ENCODE measurements at regions not wholly inside any gene's neighbourhood (a gene's known extent, or its start where the extent isn't known, plus 50 kb on each side); places are given as distances from the start of the nearest gene placed in this dataset.

GRCh38 chr2:236726701-236727450 is 157.3 kb downstream of the ACKR3 start:
- H3K27ac ChIP-seq (ENCODE audit: insufficient read depth, low read length) = no peak overlapping the region
- no peaks in the 10 kb centered on the region for H3K4me1 ChIP-seq (ENCODE audit: control insufficient read depth, extremely low read depth, insufficient read depth, low read length)
- H4K20me1 ChIP-seq (ENCODE audit: control insufficient read depth, extremely low read depth, insufficient read depth, low read length) = no peaks in the 10 kb centered on the region
- no peaks in the 10 kb centered on the region for H3K79me2 ChIP-seq (ENCODE audit: control insufficient read depth, insufficient read depth, low read length)
- no peaks in the 10 kb centered on the region for H3K36me3 ChIP-seq (ENCODE audit: control insufficient read depth, insufficient read depth, low read length)
- DNase-seq (ENCODE audit: low read depth in 2 of 2) = no peak
- H3K9me3 ChIP-seq (ENCODE audit: control insufficient read depth, insufficient read depth, low read depth, low read length) = no peaks in the 10 kb centered on the region
- no peak overlapping the region for H3K4me3 ChIP-seq (replicated peaks in 1 of 4; ENCODE audit: control extremely low read depth in 1 of 4, insufficient read depth in 1 of 4, low read depth in 3 of 4, low read length in 4 of 4)
- no peak overlapping the region for H3K4me2 ChIP-seq (ENCODE audit: extremely low read depth, insufficient read depth, low read length)
- no peaks in the 10 kb centered on the region for H3K27me3 ChIP-seq (ENCODE audit: control insufficient read depth, insufficient read depth, low read length)
- TF ChIP-seq CTCF (conservative IDR thresholded peaks at IDR 0.05 in 1 of 2, IDR thresholded peaks at IDR 0.05 in 1 of 2; ENCODE audit: low read depth in 1 of 2, low read length in 2 of 2) = no peak
- TF ChIP-seq EZH2 (IDR thresholded peaks at IDR 0.05; ENCODE audit: low read length, missing control alignments) = no peak
- H2AFZ ChIP-seq (ENCODE audit: low read length) = no peak overlapping the region
- H3K9ac ChIP-seq (ENCODE audit: insufficient read depth, low read length) = no peak overlapping the region

- Histone ChIP-seq H3K36me3 (ENCODE audit: control insufficient read depth, insufficient read depth, low read length) (no peaks in the 10 kb centered on the region), H3K9me3 (ENCODE audit: control insufficient read depth, insufficient read depth, low read depth, low read length) (no peaks in the 10 kb centered on the region), H3K4me3 (replicated peaks in 1 of 4; ENCODE audit: control extremely low read depth in 1 of 4, insufficient read depth in 1 of 4, low read depth in 3 of 4, low read length in 4 of 4) (no peak overlapping the region), H2AFZ (ENCODE audit: low read length) (no peak overlapping the region), H3K27me3 (ENCODE audit: control insufficient read depth, insufficient read depth, low read length) (no peaks in the 10 kb centered on the region), H3K79me2 (ENCODE audit: control insufficient read depth, insufficient read depth, low read length) (no peaks in the 10 kb centered on the region), H3K27ac (ENCODE audit: insufficient read depth, low read length) (no peak overlapping the region), H3K9ac (ENCODE audit: insufficient read depth, low read length) (no peak overlapping the region), H3K4me1 (ENCODE audit: control insufficient read depth, extremely low read depth, insufficient read depth, low read length) (no peaks in the 10 kb centered on the region), H3K4me2 (ENCODE audit: extremely low read depth, insufficient read depth, low read length) (no peak overlapping the region), H4K20me1 (ENCODE audit: control insufficient read depth, extremely low read depth, insufficient read depth, low read length) (no peaks in the 10 kb centered on the region)
- no peak for TF ChIP-seq EZH2 (IDR thresholded peaks at IDR 0.05; ENCODE audit: low read length, missing control alignments)
- no peak for TF ChIP-seq CTCF (conservative IDR thresholded peaks at IDR 0.05 in 1 of 2, IDR thresholded peaks at IDR 0.05 in 1 of 2; ENCODE audit: low read depth in 1 of 2, low read length in 2 of 2)
- no peak for DNase-seq (ENCODE audit: low read depth in 2 of 2)
Observed at GRCh38 chr2:236728916-236729670, 159.5 kb downstream of the ACKR3 start.

- Histone ChIP-seq H3K27me3 (ENCODE audit: control insufficient read depth, insufficient read depth, low read length) (no peaks in the 10 kb centered on the region), H3K79me2 (ENCODE audit: control insufficient read depth, insufficient read depth, low read length) (no peaks in the 10 kb centered on the region), H3K4me2 (ENCODE audit: extremely low read depth, insufficient read depth, low read length) (no peak overlapping the region), H3K36me3 (ENCODE audit: control insufficient read depth, insufficient read depth, low read length) (no peaks in the 10 kb centered on the region), H3K4me1 (ENCODE audit: control insufficient read depth, extremely low read depth, insufficient read depth, low read length) (no peaks in the 10 kb centered on the region), H3K4me3 (replicated peaks in 1 of 4; ENCODE audit: control extremely low read depth in 1 of 4, insufficient read depth in 1 of 4, low read depth in 3 of 4, low read length in 4 of 4) (no peak overlapping the region), H3K27ac (ENCODE audit: insufficient read depth, low read length) (no peak overlapping the region), H3K9ac (ENCODE audit: insufficient read depth, low read length) (no peak overlapping the region), H4K20me1 (ENCODE audit: control insufficient read depth, extremely low read depth, insufficient read depth, low read length) (no peaks in the 10 kb centered on the region), H2AFZ (ENCODE audit: low read length) (no peak overlapping the region), H3K9me3 (ENCODE audit: control insufficient read depth, insufficient read depth, low read depth, low read length) (no peaks in the 10 kb centered on the region)
- no peak for TF ChIP-seq EZH2 (IDR thresholded peaks at IDR 0.05; ENCODE audit: low read length, missing control alignments)
- TF ChIP-seq CTCF (conservative IDR thresholded peaks at IDR 0.05 in 1 of 2, IDR thresholded peaks at IDR 0.05 in 1 of 2; ENCODE audit: low read depth in 1 of 2, low read length in 2 of 2) = no peak
- DNase-seq (ENCODE audit: low read depth in 2 of 2) = no peak
Observed at GRCh38 chr2:236730393-236730792, 160.8 kb downstream of the ACKR3 start.

Measured in fibroblast of lung (primary cell).